ENCODE measurements at regions not wholly inside any gene's neighbourhood (a gene's known extent, or its start where the extent isn't known, plus 50 kb on each side); places are given as distances from the start of the nearest gene placed in this dataset.

- TF ChIP-seq CTCF (IDR thresholded peaks at IDR 0.05) (no peak), POLR2A (IDR thresholded peaks at IDR 0.05; ENCODE audit: low read depth) (no peak)
Observed at GRCh38 chr4:82223715-82224114, 150.1 kb downstream of the HNRNPD start.
